NCI-H2081 (cell line): ENCODE measurements at regions not wholly inside any gene's neighbourhood (a gene's known extent, or its start where the extent isn't known, plus 50 kb on each side); places are given as distances from the start of the nearest gene placed in this dataset.

Experiments used
- DNase-seq, 2 experiments: peaks; one replicate each; lab custom pipeline; 2025; lab: John Stamatoyannopoulos, UW

- DNase-seq: no peak
Measured at GRCh38 chr2:104635608-104636007, 218.3 kb upstream of the POU3F3 start.

GRCh38 chr2:104638190-104638858 is 215.6 kb upstream of the POU3F3 start:
- no peak for DNase-seq

GRCh38 chr2:104638859-104639202 is 215.1 kb upstream of the POU3F3 start:
- DNase-seq: no peak

- DNase-seq: no peak
Measured at GRCh38 chr2:104641786-104642185, 212.1 kb upstream of the POU3F3 start.

GRCh38 chr2:104648376-104648775 is 205.5 kb upstream of the POU3F3 start:
- no peak for DNase-seq

- no peak for DNase-seq
Measured at GRCh38 chr2:104649866-104650265, 204.0 kb upstream of the POU3F3 start.

- no peak for DNase-seq
Measured at GRCh38 chr2:104650405-104650996, 203.4 kb upstream of the POU3F3 start.

- no peak for DNase-seq
Measured at GRCh38 chr2:104654811-104655210, 199.1 kb upstream of the POU3F3 start.

- DNase-seq: no peak
Measured at GRCh38 chr2:104656571-104657163, 197.2 kb upstream of the POU3F3 start.

- no peak for DNase-seq
Measured at GRCh38 chr2:104658144-104658835, 195.6 kb upstream of the POU3F3 start.

- no peak for DNase-seq
Measured at GRCh38 chr2:104658904-104659591, 194.9 kb upstream of the POU3F3 start.

GRCh38 chr2:104660991-104661390 is 192.9 kb upstream of the POU3F3 start:
- no peak for DNase-seq

GRCh38 chr2:104664672-104665071 is 189.2 kb upstream of the POU3F3 start:
- DNase-seq: no peak

GRCh38 chr2:104668631-104669030 is 185.3 kb upstream of the POU3F3 start:
- DNase-seq: no peak

GRCh38 chr2:104673225-104673624 is 180.7 kb upstream of the POU3F3 start:
- DNase-seq: no peak

GRCh38 chr2:104678181-104678580 is 175.7 kb upstream of the POU3F3 start:
- no peak for DNase-seq

GRCh38 chr2:104685591-104685990 is 168.3 kb upstream of the POU3F3 start:
- no peak for DNase-seq

GRCh38 chr2:104687147-104687546 is 166.8 kb upstream of the POU3F3 start:
- no peak for DNase-seq

- DNase-seq: peak in 1 of 2 experiments; percentile 8
Measured at GRCh38 chr2:104690255-104690984, 163.5 kb upstream of the POU3F3 start.

GRCh38 chr2:104698276-104698675 is 155.6 kb upstream of the POU3F3 start:
- DNase-seq: no peak

GRCh38 chr2:104701411-104701911 is 152.5 kb upstream of the POU3F3 start:
- DNase-seq: no peak
